ENCODE measurements at regions not wholly inside any gene's neighbourhood (a gene's known extent, or its start where the extent isn't known, plus 50 kb on each side); places are given as distances from the start of the nearest gene placed in this dataset.
"Not testable (repeated sequence)": the region's sequence is repeated elsewhere in the genome, so short reads cannot be mapped to it uniquely, and the experiment has no call there.

GRCh38 chr11:80261776-80262175, 820.9 kb upstream of the TENM4 start:
- TF ChIP-seq SPI1 (IDR thresholded peaks at IDR 0.05; ENCODE audit: borderline replicate concordance, low read depth) (no peak), GABPA (IDR thresholded peaks at IDR 0.05; ENCODE audit: low read depth) (no peak), REST (IDR thresholded peaks at IDR 0.05; ENCODE audit: insufficient replicate concordance, low read depth) (no peak), POLR2AphosphoS5 (IDR thresholded peaks at IDR 0.05; ENCODE audit: low read depth) (no peak), CTCF (IDR thresholded peaks at IDR 0.05; ENCODE audit: insufficient read depth, low read length) (no peak)
- DNase-seq (ENCODE audit: low read depth in 1 of 2, low spot score in 1 of 2): no peak
- H3K27me3 ChIP-seq (ENCODE audit: insufficient read depth, poor library complexity, severe bottlenecking): no peaks in the 10 kb centered on the region
- no peak overlapping the region for H3K27ac ChIP-seq (replicated peaks)
- H3K4me3 ChIP-seq (replicated peaks; ENCODE audit: insufficient read depth, low read length): no peak overlapping the region

- not testable (repeated sequence) for H3K27ac ChIP-seq (replicated peaks); DNase-seq (ENCODE audit: low read depth in 1 of 2, low spot score in 1 of 2); H3K27me3 ChIP-seq (ENCODE audit: insufficient read depth, poor library complexity, severe bottlenecking); H3K4me3 ChIP-seq (replicated peaks; ENCODE audit: insufficient read depth, low read length)
Measured at GRCh38 chr11:80257319-80258015, 816.6 kb upstream of the TENM4 start.

GRCh38 chr11:80255021-80255420, 814.2 kb upstream of the TENM4 start:
- Histone ChIP-seq H3K27ac (replicated peaks) (no peak overlapping the region), H3K27me3 (ENCODE audit: insufficient read depth, poor library complexity, severe bottlenecking) (no peaks in the 10 kb centered on the region)
- DNase-seq (ENCODE audit: low read depth in 1 of 2, low spot score in 1 of 2): no peak

More at GRCh38 chr11:80255021-80255420, 814.2 kb upstream of the TENM4 start:
- TF ChIP-seq CTCF (IDR thresholded peaks at IDR 0.05; ENCODE audit: insufficient read depth, low read length): no peak
- no peak for TF ChIP-seq REST (IDR thresholded peaks at IDR 0.05; ENCODE audit: insufficient replicate concordance, low read depth)
- TF ChIP-seq SPI1 (IDR thresholded peaks at IDR 0.05; ENCODE audit: borderline replicate concordance, low read depth): no peak
- TF ChIP-seq POLR2AphosphoS5 (IDR thresholded peaks at IDR 0.05; ENCODE audit: low read depth): no peak
- no peak for TF ChIP-seq GABPA (IDR thresholded peaks at IDR 0.05; ENCODE audit: low read depth)
- no peak overlapping the region for H3K4me3 ChIP-seq (replicated peaks; ENCODE audit: insufficient read depth, low read length)

All from HL-60 (cell line).